ENCODE measurements at regions not wholly inside any gene's neighbourhood (a gene's known extent, or its start where the extent isn't known, plus 50 kb on each side); places are given as distances from the start of the nearest gene placed in this dataset.

DNA sequence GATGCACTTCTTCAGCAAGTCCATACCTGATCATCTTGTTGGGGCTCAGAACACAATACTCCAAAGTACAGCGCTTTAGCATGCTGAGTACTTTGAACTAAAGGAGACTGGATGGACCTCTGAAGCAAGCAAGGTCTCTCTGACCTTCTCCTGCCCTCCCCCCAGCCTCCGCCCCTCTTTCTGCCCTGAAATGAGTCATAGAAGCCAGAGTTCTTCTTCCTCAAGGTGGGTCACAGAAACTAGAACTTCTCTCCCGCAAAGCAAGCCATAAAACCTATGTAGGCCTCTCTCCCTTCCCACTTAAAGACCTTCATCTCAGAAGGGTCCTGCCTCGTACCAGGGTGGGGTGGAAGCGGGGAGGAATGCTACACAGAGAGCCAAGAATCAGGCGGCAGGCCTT lies 230.5 kb upstream of the PROK2 start:
- TF ChIP-seq, protein P1, sequence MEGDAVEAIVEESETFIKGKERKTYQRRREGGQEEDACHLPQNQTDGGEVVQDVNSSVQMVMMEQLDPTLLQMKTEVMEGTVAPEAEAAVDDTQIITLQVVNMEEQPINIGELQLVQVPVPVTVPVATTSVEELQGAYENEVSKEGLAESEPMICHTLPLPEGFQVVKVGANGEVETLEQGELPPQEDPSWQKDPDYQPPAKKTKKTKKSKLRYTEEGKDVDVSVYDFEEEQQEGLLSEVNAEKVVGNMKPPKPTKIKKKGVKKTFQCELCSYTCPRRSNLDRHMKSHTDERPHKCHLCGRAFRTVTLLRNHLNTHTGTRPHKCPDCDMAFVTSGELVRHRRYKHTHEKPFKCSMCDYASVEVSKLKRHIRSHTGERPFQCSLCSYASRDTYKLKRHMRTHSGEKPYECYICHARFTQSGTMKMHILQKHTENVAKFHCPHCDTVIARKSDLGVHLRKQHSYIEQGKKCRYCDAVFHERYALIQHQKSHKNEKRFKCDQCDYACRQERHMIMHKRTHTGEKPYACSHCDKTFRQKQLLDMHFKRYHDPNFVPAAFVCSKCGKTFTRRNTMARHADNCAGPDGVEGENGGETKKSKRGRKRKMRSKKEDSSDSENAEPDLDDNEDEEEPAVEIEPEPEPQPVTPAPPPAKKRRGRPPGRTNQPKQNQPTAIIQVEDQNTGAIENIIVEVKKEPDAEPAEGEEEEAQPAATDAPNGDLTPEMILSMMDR (IDR thresholded peaks at IDR 0.05; ENCODE audit: extremely low read depth in 1 of 2, insufficient read depth in 1 of 2, low read depth in 1 of 2, low read length in 2 of 2) = no peak
- TF ChIP-seq POLR2A (IDR thresholded peaks at IDR 0.05; ENCODE audit: low read depth, low read length) (no peak), EZH2 (IDR thresholded peaks at IDR 0.05; ENCODE audit: borderline replicate concordance, low read depth, low read length, severe bottlenecking) (no peak), POLR2AphosphoS5 (IDR thresholded peaks at IDR 0.05; ENCODE audit: insufficient read depth, low read depth, low read length) (no peak), FOS (IDR thresholded peaks at IDR 0.05; ENCODE audit: borderline replicate concordance, insufficient read depth, low read length) (no peak)
- TF ChIP-seq, protein P2, sequence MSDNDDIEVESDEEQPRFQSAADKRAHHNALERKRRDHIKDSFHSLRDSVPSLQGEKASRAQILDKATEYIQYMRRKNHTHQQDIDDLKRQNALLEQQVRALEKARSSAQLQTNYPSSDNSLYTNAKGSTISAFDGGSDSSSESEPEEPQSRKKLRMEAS (IDR thresholded peaks at IDR 0.05; ENCODE audit: insufficient read depth, insufficient read length) = no peak

Data from endothelial cell of umbilical vein (primary cell).